Retinal pigment epithelial cell (primary cell): ENCODE measurements at regions not wholly inside any gene's neighbourhood (a gene's known extent, or its start where the extent isn't known, plus 50 kb on each side); places are given as distances from the start of the nearest gene placed in this dataset.

ENCODE experiments used
- DNase-seq: peaks from one replicate; pipeline ENCODE4 v3.0.0-alpha.2; 2010; ENCODE audit warnings: low read depth
- H3K4me3 ChIP-seq: 2 replicates; pipeline ENCODE4 v1.5.1; 2011; ENCODE audit warnings: mild to moderate bottlenecking, low read length, control low read depth, moderate library complexity
- CTCF ChIP-seq: conservative IDR thresholded peaks from 2 replicates; pipeline ENCODE4 v1.5.1; 2011; ENCODE audit warnings: low read depth, low read length, control low read depth, inconsistent platforms

- DNase-seq, result no peak
- TF ChIP-seq CTCF, result no peak
- no peak overlapping the region for H3K4me3 ChIP-seq
Measured at GRCh38 chr13:64774915-64775314, 2455.2 kb downstream of the PCDH9 start.

GRCh38 chr13:64770743-64771142 is 2459.4 kb downstream of the PCDH9 start:
- no peak for DNase-seq
- no peak for TF ChIP-seq CTCF
- no peak overlapping the region for H3K4me3 ChIP-seq

GRCh38 chr13:64767054-64767453 is 2463.1 kb downstream of the PCDH9 start:
- no peak for TF ChIP-seq CTCF
- no peak for DNase-seq
- H3K4me3 ChIP-seq, result no peak overlapping the region

GRCh38 chr13:64765636-64766035 is 2464.5 kb downstream of the PCDH9 start:
- no peak overlapping the region for H3K4me3 ChIP-seq
- no peak for TF ChIP-seq CTCF
- DNase-seq, result no peak

GRCh38 chr13:64758521-64759244 is 2471.5 kb downstream of the PCDH9 start:
- DNase-seq, result no peak
- H3K4me3 ChIP-seq, result no peak overlapping the region
- no peak for TF ChIP-seq CTCF

- no peak for DNase-seq
- no peak for TF ChIP-seq CTCF
- no peak overlapping the region for H3K4me3 ChIP-seq
Measured at GRCh38 chr13:64756621-64757020, 2473.5 kb downstream of the PCDH9 start.

- no peak for TF ChIP-seq CTCF
- no peak for DNase-seq
- H3K4me3 ChIP-seq, result no peak overlapping the region
Measured at GRCh38 chr13:64755961-64756360, 2474.2 kb downstream of the PCDH9 start.
